ENCODE measurements at regions not wholly inside any gene's neighbourhood (a gene's known extent, or its start where the extent isn't known, plus 50 kb on each side); places are given as distances from the start of the nearest gene placed in this dataset.
A peak's percentile ranks its signal among the peaks of the same experiment; 100 is the strongest.

DNA sequence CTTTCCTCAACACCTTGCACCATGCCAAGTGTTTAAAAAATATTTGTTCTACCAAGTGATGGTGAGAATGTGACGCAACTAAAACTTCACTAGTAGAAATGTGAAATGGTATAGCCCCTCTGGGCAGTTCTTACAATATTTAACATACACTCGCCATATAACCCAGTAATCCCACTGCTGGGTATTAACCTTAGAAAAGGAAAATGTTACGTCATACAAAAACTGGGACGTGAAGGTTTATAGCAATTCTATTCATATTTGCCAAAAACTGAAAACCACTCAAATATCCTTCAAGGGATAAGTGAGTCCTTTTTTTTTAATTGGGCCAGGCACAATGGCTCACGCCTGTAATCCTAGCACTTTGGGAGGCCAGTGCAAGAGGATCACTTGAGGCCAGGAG, 279.3 kb downstream of the SKIDA1 start:
- DNase-seq (ENCODE audit: extremely low read depth in 1 of 11, low read depth in 9 of 11, low spot score in 4 of 11), result no peak

DNA sequence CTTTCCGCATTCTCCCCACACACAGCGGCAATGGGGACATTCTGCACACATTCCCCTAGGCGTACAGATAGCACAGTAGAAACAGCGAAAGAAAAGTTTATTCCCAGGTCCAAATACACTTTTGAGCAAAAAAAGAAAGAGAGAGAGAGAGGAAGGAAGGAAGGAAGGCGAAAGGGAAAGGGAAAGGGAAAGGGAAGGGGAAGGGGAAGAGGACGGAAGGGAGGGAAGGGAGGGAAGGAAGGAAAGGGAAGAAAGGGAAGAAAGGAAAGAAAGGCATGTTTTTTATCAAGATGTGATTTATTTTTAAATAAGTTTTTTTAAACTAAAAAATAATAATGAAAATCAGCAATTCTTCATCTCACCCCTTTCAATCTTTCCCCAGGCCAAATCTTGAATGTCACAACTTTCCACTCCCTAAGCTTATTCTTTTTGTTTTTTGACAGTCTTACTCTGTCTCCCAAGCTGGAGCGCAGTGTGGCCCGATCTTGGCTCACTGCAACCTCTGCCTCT, 281.7 kb downstream of the SKIDA1 start:
- no peak for DNase-seq (ENCODE audit: extremely low read depth in 1 of 11, low read depth in 9 of 11, low spot score in 4 of 11)

DNA sequence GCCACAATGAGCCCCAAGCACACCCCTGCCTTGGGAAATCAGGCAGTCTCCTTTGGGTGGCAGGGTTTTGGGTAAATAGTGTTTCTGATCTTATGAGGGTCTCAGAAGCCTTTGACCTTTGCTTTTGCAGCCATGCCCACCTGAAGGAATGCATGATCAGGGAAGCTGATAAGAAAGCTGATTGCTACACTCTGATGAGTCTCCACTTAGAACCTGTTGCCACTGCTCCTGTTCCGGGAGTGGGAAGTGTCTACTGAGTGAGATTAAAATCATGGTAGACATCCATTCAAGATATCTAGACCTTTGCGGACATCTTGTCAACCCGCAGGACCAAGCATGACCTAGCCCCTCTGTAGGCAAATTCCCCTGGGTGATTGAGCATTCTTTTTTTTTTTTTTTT, 282.6 kb downstream of the SKIDA1 start:
- no peak for DNase-seq (ENCODE audit: extremely low read depth in 1 of 11, low read depth in 9 of 11, low spot score in 4 of 11)

DNA sequence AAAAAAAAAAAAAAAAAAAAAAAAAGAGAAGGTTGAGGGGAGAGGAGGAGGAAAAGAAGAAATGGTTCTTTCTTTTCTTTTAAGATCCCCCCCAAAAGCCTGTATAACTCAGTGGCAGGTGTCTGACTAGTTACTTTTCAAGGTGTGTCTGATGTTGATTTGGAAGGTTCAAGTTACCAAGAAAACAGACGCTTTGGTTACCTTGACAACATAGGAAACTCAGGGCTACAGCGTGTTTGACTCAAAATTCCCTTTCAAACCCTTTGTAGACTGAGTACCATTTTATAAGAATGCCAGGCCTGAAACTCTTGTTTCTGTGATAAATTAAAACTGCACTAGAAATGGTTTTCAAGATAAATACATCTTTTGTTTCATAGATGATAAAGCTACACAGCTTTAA, 286.8 kb downstream of the SKIDA1 start:
- peak in 6 of 11 donors; percentile 13 to 44 (median 29) for DNase-seq (ENCODE audit: extremely low read depth in 1 of 11, low read depth in 9 of 11, low spot score in 4 of 11)

DNA sequence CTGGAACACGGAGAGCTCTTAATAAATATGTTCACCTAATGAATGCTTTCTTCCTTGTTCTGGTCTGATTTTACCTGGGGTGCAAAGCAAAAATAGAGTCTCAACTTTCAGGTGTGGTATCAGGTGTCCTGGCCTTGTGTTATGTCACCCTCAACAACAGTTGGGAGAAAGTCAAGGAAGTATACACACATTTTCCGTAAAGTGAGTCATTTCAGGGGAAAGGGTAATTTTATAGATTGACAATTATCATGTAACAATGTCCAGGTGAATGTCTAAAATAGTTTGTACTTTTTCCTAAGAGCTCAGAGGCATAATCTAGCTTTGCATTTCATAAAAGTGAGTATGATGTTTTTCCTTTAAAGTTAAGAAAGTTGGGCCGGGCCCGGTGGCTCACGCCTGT, 287.4 kb downstream of the SKIDA1 start:
- DNase-seq (ENCODE audit: extremely low read depth in 1 of 11, low read depth in 9 of 11, low spot score in 4 of 11), result no peak

DNA sequence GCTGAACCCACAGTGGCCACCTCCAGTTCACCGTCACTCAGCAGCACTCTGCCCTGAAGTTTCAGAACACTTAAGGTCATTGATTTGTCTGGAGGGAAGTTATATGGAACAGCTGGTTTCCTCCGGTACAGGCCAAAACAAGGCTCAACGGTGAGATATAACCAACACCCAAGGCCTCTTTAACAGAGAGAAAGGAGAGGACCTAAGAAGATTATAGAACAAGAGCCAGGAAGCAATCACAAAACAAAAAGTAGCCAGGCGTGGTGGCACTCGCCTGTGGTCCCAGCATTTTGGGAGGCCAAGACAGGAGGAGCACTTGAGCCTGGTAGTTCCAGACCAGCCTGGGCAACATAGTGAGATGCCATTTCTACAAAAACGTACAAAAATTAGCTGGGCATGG, 290.7 kb downstream of the SKIDA1 start:
- DNase-seq (ENCODE audit: extremely low read depth in 1 of 11, low read depth in 9 of 11, low spot score in 4 of 11), result no peak

DNA sequence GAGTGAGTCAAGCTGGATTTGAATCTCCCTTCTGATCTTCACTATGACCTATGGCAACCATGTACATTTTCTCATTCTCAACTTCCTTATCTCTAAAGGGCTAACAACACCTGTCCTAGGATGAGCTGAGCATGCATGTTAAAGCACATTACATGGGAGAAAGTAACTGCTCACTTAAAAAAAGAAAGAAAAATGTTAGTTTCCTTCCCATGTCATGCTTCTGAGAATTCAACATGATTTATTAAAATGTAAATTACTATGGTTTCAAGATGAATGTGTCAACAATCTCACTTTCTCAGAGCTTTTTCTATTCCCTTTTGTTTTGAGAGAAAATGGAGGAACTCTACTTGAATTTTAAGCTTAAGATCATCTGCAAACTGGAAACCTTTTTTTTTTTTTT, 295.3 kb downstream of the SKIDA1 start:
- DNase-seq (ENCODE audit: extremely low read depth in 1 of 11, low read depth in 9 of 11, low spot score in 4 of 11), result no peak

DNA sequence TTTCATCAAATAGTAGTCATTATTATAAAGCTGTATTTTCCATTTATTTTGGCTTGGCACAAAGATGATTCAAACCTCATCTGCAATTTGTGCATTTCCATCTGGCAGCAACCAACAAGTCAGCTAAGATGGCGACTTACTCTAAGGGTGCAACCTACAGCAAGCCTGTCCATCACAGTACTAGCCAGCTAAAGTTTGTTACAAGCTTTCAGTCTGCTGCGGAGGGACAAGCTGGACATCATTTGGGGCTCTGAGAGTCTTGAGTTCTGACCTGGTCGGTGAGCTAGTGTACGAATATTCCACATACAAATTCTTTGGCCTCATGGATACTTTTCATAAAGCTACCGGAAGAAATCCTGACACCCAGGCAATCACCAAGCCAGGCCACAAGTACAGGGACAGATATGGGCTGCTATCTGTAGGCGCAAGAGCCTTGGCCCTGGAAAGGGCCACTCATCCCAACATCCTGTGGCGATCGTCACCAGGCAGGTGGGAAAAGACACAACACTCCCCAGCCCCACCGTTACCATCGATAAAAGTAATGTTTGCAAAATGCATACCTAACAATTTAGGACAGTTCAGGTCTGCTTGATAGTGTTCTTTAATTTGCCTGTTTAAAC, 307.6 kb downstream of the SKIDA1 start:
- no peak for DNase-seq (ENCODE audit: extremely low read depth in 1 of 11, low read depth in 9 of 11, low spot score in 4 of 11)

DNA sequence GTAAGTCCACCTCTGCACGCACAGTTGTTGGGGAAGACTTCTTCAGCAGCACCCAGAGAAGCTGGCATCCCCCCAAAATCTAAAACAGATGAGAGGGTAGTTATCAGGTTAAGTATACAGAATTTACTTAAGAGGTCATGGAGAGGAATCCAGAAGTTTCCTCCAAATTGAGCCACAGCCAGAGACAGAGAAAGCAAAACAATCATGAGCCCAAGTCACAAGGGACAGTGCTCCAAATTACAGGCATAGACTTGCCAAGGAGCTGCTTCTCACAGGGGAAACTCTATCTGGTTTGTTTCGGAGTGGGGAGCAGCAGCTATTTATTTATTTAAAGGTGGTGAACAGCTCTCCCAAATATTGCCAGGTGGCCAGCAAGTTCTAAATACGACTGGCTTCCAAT, 308.4 kb downstream of the SKIDA1 start:
- no peak for DNase-seq (ENCODE audit: extremely low read depth in 1 of 11, low read depth in 9 of 11, low spot score in 4 of 11)

DNA sequence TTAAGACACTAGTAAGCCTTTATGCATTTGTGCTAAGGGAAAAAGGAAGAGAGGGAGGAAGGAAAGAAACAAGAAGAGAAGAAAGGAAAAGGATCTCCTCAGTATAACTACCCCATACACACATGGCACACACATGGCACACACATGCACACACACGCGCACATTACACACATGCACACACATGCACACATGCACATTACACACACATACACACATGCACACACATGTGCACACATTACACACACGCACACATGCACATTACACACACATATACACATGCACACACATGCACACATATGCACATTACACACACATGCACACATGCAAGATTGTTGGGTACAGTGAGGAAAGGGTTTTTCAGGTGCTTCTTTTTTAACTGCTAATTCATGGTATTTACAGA, 311.2 kb downstream of the SKIDA1 start:
- DNase-seq (ENCODE audit: extremely low read depth in 1 of 11, low read depth in 9 of 11, low spot score in 4 of 11), result no peak

DNA sequence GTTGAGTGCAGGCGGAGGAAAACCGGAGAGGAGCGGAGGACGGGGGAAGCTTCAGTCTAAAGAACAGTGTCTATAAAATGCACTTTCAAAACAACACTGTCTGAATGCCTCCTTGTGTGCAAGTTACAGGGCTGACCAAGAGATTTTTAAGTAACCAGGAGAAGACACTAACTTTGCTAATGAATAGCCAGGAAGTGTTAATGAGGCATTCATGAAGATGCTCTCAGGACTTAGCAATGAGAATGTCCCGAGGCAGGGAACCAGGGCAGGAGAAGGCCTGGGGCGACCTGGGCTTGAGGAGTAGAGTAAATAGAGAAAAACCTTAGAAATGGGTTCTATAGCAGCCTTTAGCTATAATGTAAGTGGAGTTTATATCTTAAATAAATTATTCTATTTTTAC, 312.1 kb downstream of the SKIDA1 start:
- DNase-seq (ENCODE audit: extremely low read depth in 1 of 11, low read depth in 9 of 11, low spot score in 4 of 11), result no peak

DNA sequence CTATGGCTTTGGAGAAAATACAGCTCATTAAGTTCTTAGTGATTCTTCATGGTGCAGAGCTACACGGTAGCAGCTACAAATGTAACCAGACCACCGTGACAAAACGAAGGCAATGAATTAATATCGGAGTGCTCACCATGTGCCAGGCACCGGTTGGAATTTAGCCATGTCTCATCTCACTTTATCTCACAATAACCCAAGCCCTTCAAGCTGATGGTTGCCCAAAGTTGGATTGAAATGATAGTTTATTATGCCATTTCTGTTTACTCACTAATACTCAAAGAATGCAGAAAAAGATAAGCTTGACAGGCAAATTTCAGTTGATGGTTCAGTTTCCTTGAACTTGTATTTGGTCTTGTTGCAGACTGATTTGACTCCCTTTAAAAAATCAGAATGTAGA, 312.6 kb downstream of the SKIDA1 start:
- DNase-seq (ENCODE audit: extremely low read depth in 1 of 11, low read depth in 9 of 11, low spot score in 4 of 11), result no peak

DNA sequence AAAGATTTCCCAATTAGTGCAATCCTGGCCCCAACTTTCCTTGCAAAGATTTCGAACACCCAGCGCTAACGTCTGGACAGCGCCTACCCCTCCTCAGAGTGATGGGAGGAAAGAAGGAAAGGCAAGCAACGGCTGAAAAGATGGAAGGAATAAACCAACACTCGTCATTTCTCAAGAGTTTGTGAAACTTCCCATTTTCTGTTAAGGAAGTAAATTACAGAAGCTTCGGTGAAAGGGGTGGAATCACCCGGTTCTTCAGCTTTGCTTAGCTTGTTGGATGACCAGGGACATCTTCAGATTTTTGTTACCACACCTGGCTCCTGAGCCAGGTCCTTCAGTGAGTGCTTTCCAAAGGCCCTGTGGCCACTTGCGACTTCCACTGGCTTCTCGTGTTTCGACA, 313.1 kb downstream of the SKIDA1 start:
- DNase-seq (ENCODE audit: extremely low read depth in 1 of 11, low read depth in 9 of 11, low spot score in 4 of 11), result no peak

DNA sequence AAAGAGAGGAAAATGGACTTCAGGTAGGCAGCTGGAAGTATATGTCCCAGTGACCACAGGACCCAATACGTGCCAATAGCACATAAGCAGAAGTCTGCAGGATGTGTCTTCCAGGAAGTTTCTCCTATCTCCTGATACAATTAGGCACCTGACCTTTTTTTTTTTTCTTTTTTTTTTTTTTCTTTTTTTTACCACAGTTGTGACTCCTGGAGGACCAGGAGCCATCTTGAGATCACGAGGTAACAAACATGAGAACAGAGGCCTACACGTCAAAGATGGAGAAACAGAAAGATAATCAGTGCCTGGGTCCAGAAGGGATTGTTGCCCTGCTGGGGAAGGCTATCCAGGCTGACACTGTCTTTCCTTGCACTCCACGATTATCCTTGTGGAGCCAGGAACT, 312.4 kb upstream of the NEBL start:
- no peak for DNase-seq (ENCODE audit: extremely low read depth in 1 of 11, low read depth in 9 of 11, low spot score in 4 of 11)

DNA sequence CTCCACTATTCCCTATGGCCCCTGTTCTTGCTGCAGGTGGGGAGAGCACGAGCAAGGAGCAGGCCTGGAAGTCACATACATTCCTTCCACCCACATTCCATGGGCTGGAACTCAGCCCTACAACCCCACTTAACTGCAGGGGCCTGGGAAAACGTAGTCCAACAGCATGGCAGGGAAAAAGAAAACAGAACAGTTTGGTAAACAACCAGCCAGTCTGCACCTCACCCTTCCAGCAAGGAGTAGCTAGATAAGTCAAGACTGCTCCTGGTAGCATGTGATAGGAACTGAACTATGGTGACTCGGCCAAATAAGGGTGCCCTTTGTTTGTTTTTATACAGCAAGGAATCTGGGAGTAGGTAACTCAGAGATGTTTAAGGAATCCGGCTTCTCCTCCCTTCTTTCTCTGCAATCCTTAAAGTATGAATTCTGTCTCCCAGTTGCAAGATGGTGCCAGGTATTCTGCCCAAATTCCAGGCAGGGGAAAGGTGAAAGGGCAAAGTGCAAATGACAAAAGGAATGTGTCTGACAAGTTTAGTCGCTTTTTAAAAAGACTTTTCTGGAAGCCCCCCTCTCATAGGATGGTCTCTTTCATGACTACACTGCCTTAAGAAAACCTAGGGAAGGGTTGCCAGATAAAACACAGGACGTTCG, 311.7 kb upstream of the NEBL start:
- DNase-seq (ENCODE audit: extremely low read depth in 1 of 11, low read depth in 9 of 11, low spot score in 4 of 11), result no peak

DNA sequence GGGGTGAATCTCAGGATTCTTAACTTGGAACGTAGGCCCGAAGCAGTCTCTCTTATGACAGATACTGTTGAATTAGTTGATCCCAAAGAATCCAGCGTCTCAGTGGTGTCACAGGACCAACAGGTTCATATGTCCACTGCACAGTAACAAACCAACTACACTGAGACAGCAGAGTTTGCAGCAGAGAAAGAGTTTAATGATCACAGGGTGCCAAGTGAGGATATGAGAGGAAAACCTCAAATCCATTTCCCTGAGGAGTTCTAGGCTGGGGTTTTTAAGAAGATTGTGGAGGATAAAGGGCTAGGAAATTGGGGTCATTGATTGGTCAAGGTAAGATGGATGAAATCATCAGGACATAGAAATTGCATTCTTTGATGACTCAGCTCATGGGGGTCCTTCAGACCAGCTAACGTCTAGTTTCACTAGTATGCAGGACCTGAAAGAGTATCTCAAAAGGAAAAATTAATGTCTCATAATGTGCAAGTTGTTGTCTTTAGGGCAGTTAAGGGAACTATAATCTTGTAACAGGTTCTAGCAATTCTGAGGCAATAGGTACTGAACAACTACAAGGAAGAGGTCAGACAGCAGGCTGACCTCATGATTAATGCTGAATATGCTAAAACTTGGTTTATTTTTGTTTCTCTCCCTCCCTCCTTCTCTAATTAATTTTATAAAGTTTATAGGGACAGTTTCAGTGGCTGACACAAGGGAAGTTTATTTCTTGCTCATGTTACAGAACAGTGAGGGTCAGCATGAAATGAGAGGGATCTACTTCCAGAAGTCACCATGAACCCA, 310.9 kb upstream of the NEBL start:
- DNase-seq (ENCODE audit: extremely low read depth in 1 of 11, low read depth in 9 of 11, low spot score in 4 of 11), result no peak

DNA sequence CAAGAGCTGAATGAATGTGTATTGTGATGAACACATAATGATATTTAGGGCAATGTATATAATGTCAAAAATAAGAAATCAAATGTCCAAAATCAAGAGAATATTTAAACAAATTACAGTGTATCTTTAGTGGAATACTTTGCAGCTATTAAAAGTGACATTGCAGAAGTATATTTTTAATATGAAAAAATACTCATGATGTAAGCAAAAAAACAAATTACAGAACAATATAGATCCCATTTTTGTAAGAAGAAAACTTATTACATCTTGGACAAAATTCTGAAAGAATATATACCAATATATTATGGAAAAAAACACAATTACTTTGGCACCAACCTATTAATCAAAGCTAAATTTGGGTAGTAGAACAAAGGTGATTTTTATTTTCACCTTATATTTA, 308.2 kb upstream of the NEBL start:
- DNase-seq (ENCODE audit: extremely low read depth in 1 of 11, low read depth in 9 of 11, low spot score in 4 of 11), result no peak

DNA sequence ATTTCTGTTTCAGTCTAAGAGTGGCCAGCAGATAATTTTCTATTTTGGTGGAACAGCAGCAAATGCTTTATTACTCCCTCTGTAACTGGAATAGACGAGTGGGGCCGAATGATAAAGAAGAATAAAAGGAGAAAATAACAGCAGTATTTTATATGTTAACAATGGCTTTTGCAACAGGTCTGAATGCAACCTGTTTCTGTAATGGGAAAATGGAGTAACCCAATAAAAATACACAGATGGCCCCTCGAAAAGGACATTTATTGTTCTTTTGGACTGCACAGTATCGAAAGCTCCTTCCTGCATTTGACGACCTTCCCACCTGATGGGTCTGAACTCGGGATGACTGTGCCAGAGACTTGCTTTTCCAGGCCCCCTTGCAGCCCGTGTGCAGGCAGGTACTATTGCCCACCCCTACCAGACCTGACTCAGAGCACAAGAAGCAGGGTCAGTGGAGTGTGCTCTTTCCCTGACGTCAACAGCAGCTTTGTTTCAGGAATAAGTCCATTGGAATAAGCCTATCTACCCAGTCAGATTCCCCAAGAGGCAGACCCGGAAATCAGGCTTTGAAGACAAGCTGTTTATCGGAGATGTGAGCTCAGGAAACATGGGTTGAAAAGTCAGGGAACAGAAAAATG, 306.5 kb upstream of the NEBL start:
- DNase-seq (ENCODE audit: extremely low read depth in 1 of 11, low read depth in 9 of 11, low spot score in 4 of 11), result no peak

DNA sequence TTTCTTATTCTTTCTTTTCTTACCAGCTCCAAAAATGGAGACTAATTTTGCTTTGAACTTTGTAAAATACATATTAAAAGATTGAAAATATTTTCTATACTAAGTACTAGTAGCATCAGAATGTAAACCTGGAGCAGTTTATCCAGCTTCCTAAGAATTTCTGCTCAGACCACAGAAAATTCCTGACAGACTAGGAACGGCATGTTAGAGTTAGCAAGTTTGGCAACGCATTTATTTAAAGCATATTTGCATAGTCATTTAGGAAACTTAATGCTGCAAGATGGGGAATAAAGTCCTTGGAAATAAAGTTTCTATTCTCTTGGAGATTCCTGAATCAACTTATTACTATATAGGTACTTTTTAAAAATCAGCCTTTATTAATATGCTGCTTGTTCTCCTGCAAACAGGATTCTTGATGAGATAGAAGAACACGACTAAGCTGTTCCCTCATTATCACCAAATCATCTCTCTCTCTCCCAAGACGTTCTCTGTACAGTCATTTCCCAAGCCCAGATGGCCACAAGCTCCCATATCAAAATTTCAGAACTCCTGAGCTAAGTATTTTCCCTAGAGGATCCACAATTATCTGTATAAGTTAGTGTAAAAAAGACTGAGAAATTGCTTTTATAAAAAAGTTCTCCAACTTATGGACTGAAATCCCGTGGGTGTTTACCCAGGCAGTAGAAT, 305.8 kb upstream of the NEBL start:
- no peak for DNase-seq (ENCODE audit: extremely low read depth in 1 of 11, low read depth in 9 of 11, low spot score in 4 of 11)
